Activated B cell treated with CpG ODN at 0.5 μM for 24 hours (primary cell): ENCODE measurements at regions not wholly inside any gene's neighbourhood (a gene's known extent, or its start where the extent isn't known, plus 50 kb on each side); places are given as distances from the start of the nearest gene placed in this dataset.

Experiments used
- ATAC-seq: fragments of 200-7000 bp; cut with Tn5 transposase; one replicate; pipeline ENCODE4 v1.10.0; 2021; ENCODE audit warnings: low read depth, mild to moderate bottlenecking, moderate library complexity
- CTCF ChIA-PET: fragments of 350-600 bp; sonication (Branson Sonifier 250); formaldehyde crosslinking; loops from one replicate; lab custom pipeline; 2021; ENCODE audit warnings: antibody characterized with exemption; lab: Charles Lee
- POLR2A ChIA-PET: fragments of 350-600 bp; sonication (Branson Sonifier 250); formaldehyde crosslinking; loops from one replicate; lab custom pipeline; 2021; ENCODE audit warnings: antibody characterized with exemption; lab: Charles Lee
- DNase-seq: peaks from one replicate; pipeline ENCODE4 v3.0.0; 2022
- H3K27ac Mint-ChIP-seq: one replicate; pipeline ENCODE4 v1.8.0; 2020; ENCODE audit warnings: mixed read lengths
- H3K27me3 Mint-ChIP-seq: one replicate; pipeline ENCODE4 v1.8.0; 2021; ENCODE audit warnings: mixed read lengths
- H3K36me3 Mint-ChIP-seq: one replicate; pipeline ENCODE4 v1.8.0; 2021; ENCODE audit warnings: low read depth, mixed read lengths
- H3K4me1 Mint-ChIP-seq: one replicate; pipeline ENCODE4 v1.8.0; 2021; ENCODE audit warnings: mixed read lengths
- H3K4me3 Mint-ChIP-seq: one replicate; pipeline ENCODE4 v1.8.0; 2020; ENCODE audit warnings: mild to moderate bottlenecking, mixed read lengths
- H3K9me3 Mint-ChIP-seq: one replicate; pipeline ENCODE4 v1.8.0; 2020; ENCODE audit warnings: mixed read lengths
- CTCF ChIP-seq: fragments of 200-600 bp; IDR thresholded peaks from one replicate; pipeline ENCODE4 v1.8.0; 2022; ENCODE audit warnings: antibody characterized with exemption, mild to moderate bottlenecking
- intact Hi-C: fragments of 100-400 bp; cut with micrococcal nuclease; formaldehyde crosslinking; loops from one replicate; pipeline ENCODE4 v1.15.1; 2024

- Mint-ChIP-seq H3K27ac (no peak overlapping the region), H3K36me3 (no peaks in the 10 kb centered on the region), H3K4me3 (no peak overlapping the region), H3K9me3 (peaks cover 3% of the 10 kb centered on the region), H3K27me3 (peaks cover 31% of the 10 kb centered on the region), H3K4me1 (no peaks in the 10 kb centered on the region)
- TF ChIP-seq CTCF, result no peak
- ATAC-seq, result no peak
- intact Hi-C loops, result no loop called here
- CTCF ChIA-PET, result no interaction called here
- POLR2A ChIA-PET, result no interaction called here
- no peak for DNase-seq
These were observed 58.0 kb upstream of the EFCAB3 start for GRCh38 chr17:62322313-62322712.

- intact Hi-C loops, result no loop called here
- ChIA-PET CTCF (no interaction called here), POLR2A (no interaction called here)
- TF ChIP-seq CTCF, result no peak
- ATAC-seq (no peak), DNase-seq (no peak)
- H3K4me3 Mint-ChIP-seq, result no peak overlapping the region
- peaks cover 34% of the 10 kb centered on the region for H3K27me3 Mint-ChIP-seq
- peaks cover 3% of the 10 kb centered on the region for H3K9me3 Mint-ChIP-seq
- no peaks in the 10 kb centered on the region for H3K4me1 Mint-ChIP-seq
- no peak overlapping the region for H3K27ac Mint-ChIP-seq
- no peaks in the 10 kb centered on the region for H3K36me3 Mint-ChIP-seq
These were observed 58.9 kb upstream of the EFCAB3 start for GRCh38 chr17:62321451-62321850.

GRCh38 chr17:62319846-62320245 is 60.5 kb upstream of the EFCAB3 start:
- no peak for TF ChIP-seq CTCF
- Mint-ChIP-seq H3K4me1 (no peaks in the 10 kb centered on the region), H3K36me3 (no peaks in the 10 kb centered on the region), H3K27me3 (peaks cover 36% of the 10 kb centered on the region), H3K4me3 (no peak overlapping the region), H3K27ac (no peak overlapping the region), H3K9me3 (no peaks in the 10 kb centered on the region)
- intact Hi-C loops, result no loop called here
- ChIA-PET POLR2A (no interaction called here), CTCF (no interaction called here)
- DNase-seq (no peak), ATAC-seq (no peak)

- Mint-ChIP-seq H3K4me3 (no peak overlapping the region), H3K27ac (no peak overlapping the region), H3K27me3 (peaks cover 23% of the 10 kb centered on the region), H3K36me3 (no peaks in the 10 kb centered on the region), H3K9me3 (peaks cover 2% of the 10 kb centered on the region), H3K4me1 (no peaks in the 10 kb centered on the region)
- no peak for DNase-seq
- ChIA-PET CTCF (no interaction called here), POLR2A (no interaction called here)
- no peak for ATAC-seq
- intact Hi-C loops, result no loop called here
- no peak for TF ChIP-seq CTCF
These were observed 71.0 kb upstream of the EFCAB3 start for GRCh38 chr17:62309396-62309795.

- no peak for DNase-seq
- ChIA-PET POLR2A (no interaction called here), CTCF (no interaction called here)
- peaks cover 2% of the 10 kb centered on the region for H3K9me3 Mint-ChIP-seq
- H3K4me3 Mint-ChIP-seq, result no peak overlapping the region
- intact Hi-C loops, result no loop called here
- TF ChIP-seq CTCF, result no peak
- no peak for ATAC-seq
- no peaks in the 10 kb centered on the region for H3K4me1 Mint-ChIP-seq
- H3K27me3 Mint-ChIP-seq, result peaks cover 23% of the 10 kb centered on the region
- no peak overlapping the region for H3K27ac Mint-ChIP-seq
- no peaks in the 10 kb centered on the region for H3K36me3 Mint-ChIP-seq
These were observed 73.2 kb upstream of the EFCAB3 start for GRCh38 chr17:62307196-62307595.
